Progenitor cell of endocrine pancreas (in vitro differentiated cells): ENCODE measurements at regions not wholly inside any gene's neighbourhood (a gene's known extent, or its start where the extent isn't known, plus 50 kb on each side); places are given as distances from the start of the nearest gene placed in this dataset.

Experiments used
- DNase-seq: peaks from one replicate; pipeline ENCODE4 v3.0.0; 2021; ENCODE audit warnings: low spot score; ENCODE audit not compliant: unreplicated experiment
- H3K27ac Mint-ChIP-seq: 2 replicates; pipeline ENCODE4 v1.8.0; 2021; ENCODE audit warnings: mild to moderate bottlenecking, moderate library complexity, mixed read lengths
- H3K27me3 Mint-ChIP-seq: 2 replicates; pipeline ENCODE4 v1.8.0; 2021; ENCODE audit warnings: mixed read lengths
- H3K36me3 Mint-ChIP-seq: 2 replicates; pipeline ENCODE4 v1.8.0; 2022; ENCODE audit warnings: mixed read lengths; ENCODE audit not compliant: insufficient read depth
- H3K4me1 Mint-ChIP-seq: 2 replicates; pipeline ENCODE4 v1.8.0; 2021; ENCODE audit warnings: low read depth, mixed read lengths
- H3K4me3 Mint-ChIP-seq: 2 replicates; pipeline ENCODE4 v1.8.0; 2021; ENCODE audit warnings: low read depth, mild to moderate bottlenecking, moderate library complexity, mixed read lengths
- H3K9me3 Mint-ChIP-seq: 2 replicates; pipeline ENCODE4 v1.8.0; 2021; ENCODE audit warnings: low read depth, mixed read lengths
- CTCF ChIP-seq: fragments of 200-600 bp; sonication (generic); IDR thresholded peaks from one replicate; pipeline ENCODE4 v1.5.0; 2021; ENCODE audit warnings: antibody characterized with exemption, mild to moderate bottlenecking; ENCODE audit not compliant: unreplicated experiment

GRCh38 chr10:129106314-129106713, 360.7 kb upstream of the MGMT start:
- TF ChIP-seq CTCF = no peak
- Mint-ChIP-seq H3K27me3 (peaks cover 25% of the 10 kb centered on the region), H3K27ac (no peak overlapping the region), H3K36me3 (no peaks in the 10 kb centered on the region), H3K4me1 (no peaks in the 10 kb centered on the region), H3K4me3 (no peak overlapping the region), H3K9me3 (no peaks in the 10 kb centered on the region)
- DNase-seq = no peak

- no peaks in the 10 kb centered on the region for H3K36me3 Mint-ChIP-seq
- H3K4me3 Mint-ChIP-seq = no peak overlapping the region
- no peaks in the 10 kb centered on the region for H3K4me1 Mint-ChIP-seq
- no peak for DNase-seq
- H3K27me3 Mint-ChIP-seq = peaks cover 28% of the 10 kb centered on the region
- TF ChIP-seq CTCF = no peak
- H3K27ac Mint-ChIP-seq = no peak overlapping the region
- no peaks in the 10 kb centered on the region for H3K9me3 Mint-ChIP-seq
Observed at GRCh38 chr10:129107525-129107924, 359.5 kb upstream of the MGMT start.

- no peak for TF ChIP-seq CTCF
- Mint-ChIP-seq H3K36me3 (no peaks in the 10 kb centered on the region), H3K27ac (no peak overlapping the region), H3K9me3 (no peaks in the 10 kb centered on the region), H3K27me3 (peaks cover 31% of the 10 kb centered on the region), H3K4me3 (no peak overlapping the region), H3K4me1 (no peaks in the 10 kb centered on the region)
- DNase-seq = no peak
Observed at GRCh38 chr10:129108378-129108777, 358.7 kb upstream of the MGMT start.

GRCh38 chr10:129108994-129109393, 358.0 kb upstream of the MGMT start:
- Mint-ChIP-seq H3K9me3 (no peaks in the 10 kb centered on the region), H3K36me3 (no peaks in the 10 kb centered on the region), H3K4me3 (no peak overlapping the region), H3K4me1 (no peaks in the 10 kb centered on the region), H3K27ac (no peak overlapping the region), H3K27me3 (peaks cover 33% of the 10 kb centered on the region)
- DNase-seq = no peak
- TF ChIP-seq CTCF = no peak

- no peaks in the 10 kb centered on the region for H3K9me3 Mint-ChIP-seq
- no peaks in the 10 kb centered on the region for H3K36me3 Mint-ChIP-seq
- TF ChIP-seq CTCF = no peak
- H3K4me3 Mint-ChIP-seq = no peak overlapping the region
- H3K4me1 Mint-ChIP-seq = no peaks in the 10 kb centered on the region
- DNase-seq = no peak
- H3K27me3 Mint-ChIP-seq = peaks cover 35% of the 10 kb centered on the region
- H3K27ac Mint-ChIP-seq = no peak overlapping the region
Observed at GRCh38 chr10:129110780-129111179, 356.3 kb upstream of the MGMT start.
